ENCODE measurements at regions not wholly inside any gene's neighbourhood (a gene's known extent, or its start where the extent isn't known, plus 50 kb on each side); places are given as distances from the start of the nearest gene placed in this dataset.

Small RNA genes in the stretch of these regions (small RNA-seq; reads per million reads assigned to genes)
- 0 reads per million in 7 experiments for gene AL627313.1
- gene RF01210: 0 reads per million in 7 experiments

Data from SK-N-SH (cell line).